WTC11 (cell line): ENCODE measurements at regions not wholly inside any gene's neighbourhood (a gene's known extent, or its start where the extent isn't known, plus 50 kb on each side); places are given as distances from the start of the nearest gene placed in this dataset.

ENCODE experiments used
- ATAC-seq: fragments of 200-7000 bp; cut with Tn5 transposase; 2 replicates; pipeline ENCODE4 v1.10.0; 2021; ENCODE audit warnings: mild to moderate bottlenecking, moderate library complexity
- CTCF ChIA-PET: fragments of 300-600 bp; sonication (Branson Sonifier 250); formaldehyde crosslinking; loops from one replicate; lab custom pipeline; 2021; ENCODE audit warnings: antibody characterized with exemption; lab: Charles Lee
- POLR2A ChIA-PET: fragments of 350-600 bp; sonication (Branson Sonifier 250); formaldehyde crosslinking; loops from one replicate; lab custom pipeline; 2021; ENCODE audit warnings: antibody characterized with exemption; lab: Charles Lee
- DNase-seq: peaks from one replicate; pipeline ENCODE4 v3.0.0; 2021; ENCODE audit warnings: low spot score
- H3K27ac Mint-ChIP-seq: 2 replicates; pipeline ENCODE4 v1.8.0; 2021; ENCODE audit warnings: mixed read lengths
- H3K27me3 Mint-ChIP-seq: 2 replicates; pipeline ENCODE4 v1.8.0; 2021; ENCODE audit warnings: low read depth, mild to moderate bottlenecking, moderate library complexity, mixed read lengths
- H3K36me3 Mint-ChIP-seq: 2 replicates; pipeline ENCODE4 v1.8.0; 2021; ENCODE audit warnings: mixed read lengths
- H3K4me1 Mint-ChIP-seq: 2 replicates; pipeline ENCODE4 v1.8.0; 2022; ENCODE audit warnings: mixed read lengths
- H3K4me3 Mint-ChIP-seq: 2 replicates; pipeline ENCODE4 v1.8.0; 2021; ENCODE audit warnings: mild to moderate bottlenecking, moderate library complexity, mixed read lengths
- H3K9me3 Mint-ChIP-seq: 2 replicates; pipeline ENCODE4 v1.8.0; 2021; ENCODE audit warnings: mixed read lengths
- ATF2 ChIP-seq: sonication (generic); formaldehyde crosslinking; IDR thresholded peaks from 2 replicates; pipeline ENCODE4 v1.8.1; 2022; ENCODE audit warnings: low read depth, missing genetic modification reagents, borderline replicate concordance
- ATF3 ChIP-seq: sonication (generic); formaldehyde crosslinking; conservative IDR thresholded peaks from 2 replicates; pipeline ENCODE4 v1.8.1; 2022; ENCODE audit warnings: mild to moderate bottlenecking, missing genetic modification reagents
- E2F1 ChIP-seq: sonication (generic); formaldehyde crosslinking; IDR thresholded peaks from 2 replicates; pipeline ENCODE4 v1.8.0; 2022; ENCODE audit warnings: mild to moderate bottlenecking, missing genetic modification reagents
- ETV6 ChIP-seq: sonication (generic); formaldehyde crosslinking; IDR thresholded peaks from 2 replicates; pipeline ENCODE4 v1.8.1; 2022; ENCODE audit warnings: mild to moderate bottlenecking, missing genetic modification reagents
- GRHL2 ChIP-seq: fragments of 250-450 bp; sonication (Bioruptor Pico); IDR thresholded peaks from 2 replicates; pipeline ENCODE4 v1.8.0; 2022; ENCODE audit warnings: mild to moderate bottlenecking, moderate library complexity; ENCODE audit not compliant: insufficient replicate concordance, severe bottlenecking
- KAT7 ChIP-seq: sonication (generic); formaldehyde crosslinking; IDR thresholded peaks from 2 replicates; pipeline ENCODE4 v1.8.1; 2023; ENCODE audit warnings: missing genetic modification reagents, mild to moderate bottlenecking, borderline replicate concordance
- NFATC4 ChIP-seq: fragments of 250-450 bp; sonication (Bioruptor Pico); IDR thresholded peaks from 2 replicates; pipeline ENCODE4 v1.9.0; 2021; ENCODE audit warnings: mild to moderate bottlenecking
- NFYB ChIP-seq: sonication (generic); formaldehyde crosslinking; conservative IDR thresholded peaks from 2 replicates; pipeline ENCODE4 v1.8.0; 2022; ENCODE audit warnings: low read depth, missing genetic modification reagents
- NR2C2 ChIP-seq: sonication (generic); formaldehyde crosslinking; IDR thresholded peaks from 2 replicates; pipeline ENCODE4 v1.8.0; 2022; ENCODE audit warnings: mild to moderate bottlenecking, missing genetic modification reagents
- PRRX2 ChIP-seq: fragments of 250-450 bp; sonication (Bioruptor Pico); IDR thresholded peaks from 2 replicates; pipeline ENCODE4 v1.8.0; 2021; ENCODE audit warnings: mild to moderate bottlenecking
- SOX15 ChIP-seq: fragments of 250-450 bp; sonication (Bioruptor Pico); IDR thresholded peaks from 2 replicates; pipeline ENCODE4 v1.9.0; 2021; ENCODE audit warnings: mild to moderate bottlenecking
- TCF7 ChIP-seq: sonication (generic); formaldehyde crosslinking; IDR thresholded peaks from 2 replicates; pipeline ENCODE4 v1.8.0; 2022; ENCODE audit warnings: mild to moderate bottlenecking, low read depth, missing genetic modification reagents, moderate library complexity
- TEAD1 ChIP-seq: sonication (generic); formaldehyde crosslinking; IDR thresholded peaks from 2 replicates; pipeline ENCODE4 v1.8.0; 2022; ENCODE audit warnings: mild to moderate bottlenecking, missing genetic modification reagents
- TP53 ChIP-seq: sonication (generic); formaldehyde crosslinking; IDR thresholded peaks from 2 replicates; pipeline ENCODE4 v1.8.1; 2023; ENCODE audit warnings: mild to moderate bottlenecking, missing genetic modification reagents
- ZNF396 ChIP-seq: fragments of 250-450 bp; sonication (Bioruptor Pico); IDR thresholded peaks from 2 replicates; pipeline ENCODE4 v1.8.0; 2021; ENCODE audit warnings: mild to moderate bottlenecking, moderate library complexity, borderline replicate concordance
- ZNF425 ChIP-seq: fragments of 250-450 bp; sonication (Bioruptor Pico); conservative IDR thresholded peaks from 2 replicates; pipeline ENCODE4 v1.9.0; 2021; ENCODE audit warnings: mild to moderate bottlenecking
- ZNF512 ChIP-seq: sonication (generic); formaldehyde crosslinking; IDR thresholded peaks from 2 replicates; pipeline ENCODE4 v1.8.1; 2022; ENCODE audit warnings: missing genetic modification reagents, borderline replicate concordance
- TF ChIP-seq, protein P1 (sequence below): sonication (generic); formaldehyde crosslinking; IDR thresholded peaks from 2 replicates; pipeline ENCODE4 v1.8.1; 2023; ENCODE audit warnings: mild to moderate bottlenecking, moderate library complexity, missing genetic modification reagents
- TF ChIP-seq, protein P2 (sequence below): sonication (generic); formaldehyde crosslinking; IDR thresholded peaks from 2 replicates; pipeline ENCODE4 v1.8.0; 2023; ENCODE audit warnings: mild to moderate bottlenecking, missing genetic modification reagents
- TF ChIP-seq, protein P3 (sequence below): fragments of 250-450 bp; sonication (Bioruptor Pico); IDR thresholded peaks from 2 replicates; pipeline ENCODE4 v1.9.0; 2021; ENCODE audit warnings: moderate library complexity, mild to moderate bottlenecking, inconsistent platforms, borderline replicate concordance
- TF ChIP-seq, protein P4 (sequence below): sonication (generic); formaldehyde crosslinking; IDR thresholded peaks from 2 replicates; pipeline ENCODE4 v1.8.0; 2022; ENCODE audit warnings: mild to moderate bottlenecking, missing genetic modification reagents

- TF ChIP-seq, protein P1, sequence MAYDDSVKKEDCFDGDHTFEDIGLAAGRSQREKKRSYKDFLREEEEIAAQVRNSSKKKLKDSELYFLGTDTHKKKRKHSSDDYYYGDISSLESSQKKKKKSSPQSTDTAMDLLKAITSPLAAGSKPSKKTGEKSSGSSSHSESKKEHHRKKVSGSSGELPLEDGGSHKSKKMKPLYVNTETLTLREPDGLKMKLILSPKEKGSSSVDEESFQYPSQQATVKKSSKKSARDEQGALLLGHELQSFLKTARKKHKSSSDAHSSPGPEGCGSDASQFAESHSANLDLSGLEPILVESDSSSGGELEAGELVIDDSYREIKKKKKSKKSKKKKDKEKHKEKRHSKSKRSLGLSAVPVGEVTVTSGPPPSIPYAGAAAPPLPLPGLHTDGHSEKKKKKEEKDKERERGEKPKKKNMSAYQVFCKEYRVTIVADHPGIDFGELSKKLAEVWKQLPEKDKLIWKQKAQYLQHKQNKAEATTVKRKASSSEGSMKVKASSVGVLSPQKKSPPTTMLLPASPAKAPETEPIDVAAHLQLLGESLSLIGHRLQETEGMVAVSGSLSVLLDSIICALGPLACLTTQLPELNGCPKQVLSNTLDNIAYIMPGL (CRISPR knock-in tag), result no peak
- no peak for TF ChIP-seq ZNF512 (CRISPR knock-in tag)
- TF ChIP-seq KAT7, result no peak
- TF ChIP-seq SOX15, result no peak
- TF ChIP-seq, protein P2, sequence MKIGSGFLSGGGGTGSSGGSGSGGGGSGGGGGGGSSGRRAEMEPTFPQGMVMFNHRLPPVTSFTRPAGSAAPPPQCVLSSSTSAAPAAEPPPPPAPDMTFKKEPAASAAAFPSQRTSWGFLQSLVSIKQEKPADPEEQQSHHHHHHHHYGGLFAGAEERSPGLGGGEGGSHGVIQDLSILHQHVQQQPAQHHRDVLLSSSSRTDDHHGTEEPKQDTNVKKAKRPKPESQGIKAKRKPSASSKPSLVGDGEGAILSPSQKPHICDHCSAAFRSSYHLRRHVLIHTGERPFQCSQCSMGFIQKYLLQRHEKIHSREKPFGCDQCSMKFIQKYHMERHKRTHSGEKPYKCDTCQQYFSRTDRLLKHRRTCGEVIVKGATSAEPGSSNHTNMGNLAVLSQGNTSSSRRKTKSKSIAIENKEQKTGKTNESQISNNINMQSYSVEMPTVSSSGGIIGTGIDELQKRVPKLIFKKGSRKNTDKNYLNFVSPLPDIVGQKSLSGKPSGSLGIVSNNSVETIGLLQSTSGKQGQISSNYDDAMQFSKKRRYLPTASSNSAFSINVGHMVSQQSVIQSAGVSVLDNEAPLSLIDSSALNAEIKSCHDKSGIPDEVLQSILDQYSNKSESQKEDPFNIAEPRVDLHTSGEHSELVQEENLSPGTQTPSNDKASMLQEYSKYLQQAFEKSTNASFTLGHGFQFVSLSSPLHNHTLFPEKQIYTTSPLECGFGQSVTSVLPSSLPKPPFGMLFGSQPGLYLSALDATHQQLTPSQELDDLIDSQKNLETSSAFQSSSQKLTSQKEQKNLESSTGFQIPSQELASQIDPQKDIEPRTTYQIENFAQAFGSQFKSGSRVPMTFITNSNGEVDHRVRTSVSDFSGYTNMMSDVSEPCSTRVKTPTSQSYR (CRISPR knock-in tag), result no peak
- no peak for TF ChIP-seq NFATC4 (CRISPR knock-in tag)
Measured at GRCh38 chr13:105509981-105510762, 1025.3 kb downstream of the EFNB2 start (continued).

DNA sequence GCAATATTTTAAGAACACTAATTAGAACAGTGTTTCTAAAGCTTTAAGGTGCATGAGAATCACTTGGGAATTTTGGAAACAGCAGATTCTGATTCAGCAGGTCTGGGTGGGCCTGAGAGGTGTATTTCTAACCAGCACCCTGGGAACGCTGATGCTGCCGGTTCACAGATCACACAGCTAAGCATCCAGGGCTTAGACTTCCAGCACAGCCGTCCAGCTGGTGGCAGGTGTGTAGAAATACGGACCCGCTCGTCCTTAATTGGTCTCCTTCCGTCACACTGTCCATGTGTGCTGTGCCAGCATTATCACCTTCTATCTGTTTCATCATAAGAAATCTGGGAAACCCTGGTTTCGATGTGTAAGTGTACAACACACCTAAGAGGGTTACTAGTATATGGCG is 1029.0 kb downstream of the EFNB2 start:
- POLR2A ChIA-PET, result no interaction called here

More for the DNA sequence above, 1029.0 kb downstream of the EFNB2 start:
- no peak for DNase-seq
- no peaks in the 10 kb centered on the region for H3K27me3 Mint-ChIP-seq
- no peaks in the 10 kb centered on the region for H3K36me3 Mint-ChIP-seq
- H3K27ac Mint-ChIP-seq, result no peak overlapping the region
- no peak overlapping the region for H3K4me3 Mint-ChIP-seq
- CTCF ChIA-PET, result no interaction called here
- no peaks in the 10 kb centered on the region for H3K9me3 Mint-ChIP-seq
- TF ChIP-seq ZNF425, result no peak
- no peak for TF ChIP-seq E2F1 (CRISPR knock-in tag)
- no peak for TF ChIP-seq TCF7
- no peak for TF ChIP-seq NFYB (CRISPR knock-in tag)
- TF ChIP-seq, protein P3, sequence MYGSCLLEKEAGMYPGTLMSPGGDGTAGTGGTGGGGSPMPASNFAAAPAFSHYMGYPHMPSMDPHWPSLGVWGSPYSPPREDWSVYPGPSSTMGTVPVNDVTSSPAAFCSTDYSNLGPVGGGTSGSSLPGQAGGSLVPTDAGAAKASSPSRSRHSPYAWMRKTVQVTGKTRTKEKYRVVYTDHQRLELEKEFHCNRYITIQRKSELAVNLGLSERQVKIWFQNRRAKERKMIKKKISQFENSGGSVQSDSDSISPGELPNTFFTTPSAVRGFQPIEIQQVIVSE (CRISPR knock-in tag), result no peak
- TF ChIP-seq, protein P4, sequence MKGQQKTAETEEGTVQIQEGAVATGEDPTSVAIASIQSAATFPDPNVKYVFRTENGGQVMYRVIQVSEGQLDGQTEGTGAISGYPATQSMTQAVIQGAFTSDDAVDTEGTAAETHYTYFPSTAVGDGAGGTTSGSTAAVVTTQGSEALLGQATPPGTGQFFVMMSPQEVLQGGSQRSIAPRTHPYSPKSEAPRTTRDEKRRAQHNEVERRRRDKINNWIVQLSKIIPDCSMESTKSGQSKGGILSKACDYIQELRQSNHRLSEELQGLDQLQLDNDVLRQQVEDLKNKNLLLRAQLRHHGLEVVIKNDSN, result no peak
- no peak for TF ChIP-seq ETV6
- no peak for TF ChIP-seq ZNF396 (CRISPR knock-in tag)
- no peak for TF ChIP-seq TP53 (CRISPR knock-in tag)
- no peak for TF ChIP-seq GRHL2 (CRISPR knock-in tag)
- TF ChIP-seq SOX15, result no peak
- no peak for TF ChIP-seq ATF2 (CRISPR knock-in tag)
- TF ChIP-seq TEAD1, result no peak
- TF ChIP-seq PRRX2 (CRISPR knock-in tag), result no peak
- TF ChIP-seq ATF3 (CRISPR knock-in tag), result no peak
- TF ChIP-seq NR2C2 (CRISPR knock-in tag), result no peak
- peaks cover 23% of the 10 kb centered on the region for H3K4me1 Mint-ChIP-seq
- no peak for ATAC-seq
